Stimulated activated CD4-positive, alpha-beta T cell treated with anti-CD3 and anti-CD28 coated beads, Interleukin-1b, Interleukin-23, amount 100 ng/mL, for 24 hours (primary cell): ENCODE measurements at regions not wholly inside any gene's neighbourhood (a gene's known extent, or its start where the extent isn't known, plus 50 kb on each side); places are given as distances from the start of the nearest gene placed in this dataset.
"Not testable (repeated sequence)": the region's sequence is repeated elsewhere in the genome, so short reads cannot be mapped to it uniquely, and the experiment has no call there.

Experiments
- DNase-seq, 4 experiments: peaks; one replicate each; pipeline ENCODE4 v3.0.0-alpha.2; 2020; ENCODE audit warnings: low read depth in 4 of 4, low spot score in 1 of 4

- not testable (repeated sequence) for DNase-seq
Measured at GRCh38 chr2:128679680-128680079, 361.0 kb upstream of the HS6ST1 start.

- no peak for DNase-seq
Measured at GRCh38 chr2:128681507-128681906, 362.8 kb upstream of the HS6ST1 start.

DNA sequence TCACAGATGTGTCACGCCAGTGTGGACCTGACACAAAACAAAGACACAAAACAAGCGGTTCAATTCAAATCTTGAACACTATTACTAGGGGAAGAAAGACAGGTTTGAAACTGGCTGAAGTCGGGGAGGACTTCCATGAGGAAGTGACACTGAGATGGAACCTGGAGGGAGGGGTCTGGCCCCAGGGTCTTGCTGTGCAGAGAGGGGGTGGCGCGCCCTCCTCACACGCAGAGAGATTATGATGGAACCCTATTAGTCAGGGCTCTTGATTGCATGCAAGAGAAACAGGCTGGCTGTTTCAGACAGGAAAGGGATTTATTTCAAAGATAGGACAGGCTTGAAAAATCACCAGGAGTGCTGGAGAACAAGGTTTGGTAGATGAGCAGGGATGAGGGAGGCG lies 363.6 kb upstream of the HS6ST1 start:
- DNase-seq = no peak

DNA sequence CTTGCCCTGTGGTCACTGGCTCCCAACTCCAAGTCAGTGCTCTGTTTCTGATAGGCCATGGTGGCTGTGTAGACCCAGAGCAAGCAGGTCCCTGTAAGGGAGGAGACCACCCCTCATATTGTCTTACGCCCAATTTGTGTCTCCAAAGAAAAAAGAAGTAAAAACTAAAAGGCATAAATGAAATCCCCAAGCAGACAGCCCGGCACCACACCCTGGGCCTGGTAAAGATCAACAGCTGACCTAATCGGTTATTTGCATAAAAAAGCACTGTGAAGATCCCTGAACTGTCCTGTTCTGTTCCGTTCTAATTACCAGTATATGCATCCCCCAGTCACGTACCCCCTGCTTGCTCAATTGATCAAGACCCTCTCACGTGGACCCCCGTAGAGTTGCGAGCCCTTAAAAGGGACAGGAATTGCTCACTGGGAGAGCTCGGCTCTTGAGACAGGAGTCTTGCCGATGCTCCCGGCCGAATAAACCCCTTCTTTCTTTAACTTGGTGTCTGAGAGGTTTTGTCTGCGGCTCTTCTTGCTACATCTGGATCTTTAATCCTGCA lies 364.1 kb upstream of the HS6ST1 start:
- DNase-seq = no peak

DNA sequence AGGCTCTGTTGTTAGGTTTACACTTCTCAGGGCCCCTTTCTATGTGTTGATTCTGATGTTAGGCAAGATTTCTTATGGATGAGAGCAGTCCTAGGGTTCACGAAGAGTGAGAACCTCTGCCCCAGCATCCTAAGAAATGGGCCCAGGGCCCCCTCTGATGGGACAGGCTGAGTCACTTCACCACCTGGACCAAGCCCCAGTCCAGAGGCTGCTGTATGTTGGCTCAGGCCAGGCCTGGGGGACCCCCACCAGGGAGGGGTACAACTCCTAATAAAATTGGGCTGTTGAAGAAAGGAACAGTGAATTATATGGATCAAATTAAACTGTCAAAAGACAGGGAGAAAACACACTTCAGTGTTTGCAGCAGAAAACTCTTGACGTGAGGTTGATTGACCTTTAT lies 365.9 kb upstream of the HS6ST1 start:
- no peak for DNase-seq

GRCh38 chr2:128685841-128686496 lies 367.3 kb upstream of the HS6ST1 start:
- DNase-seq = no peak

GRCh38 chr2:128686497-128686859 lies 367.8 kb upstream of the HS6ST1 start:
- DNase-seq = no peak

- DNase-seq = no peak
Measured at GRCh38 chr2:128686881-128687555, 368.4 kb upstream of the HS6ST1 start.

DNA sequence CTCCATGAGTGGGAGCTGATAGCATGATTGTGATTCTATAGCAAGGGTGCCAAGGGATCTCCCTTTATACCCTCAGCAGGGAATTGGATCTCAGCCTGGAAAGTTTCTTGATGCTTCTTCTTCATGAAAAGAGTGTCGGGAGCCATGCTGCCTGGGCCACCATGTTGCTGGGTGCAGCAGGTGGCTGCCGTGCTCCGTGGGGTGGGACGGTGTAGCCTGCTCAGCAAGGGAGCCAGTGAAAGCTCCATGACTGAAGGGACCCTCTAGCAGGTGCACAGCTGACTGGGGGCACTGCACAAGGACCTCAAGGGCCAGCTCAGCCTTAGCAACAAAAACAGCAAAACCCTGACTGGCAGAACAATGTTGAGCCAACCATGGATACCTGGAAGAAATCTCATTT lies 368.9 kb upstream of the HS6ST1 start:
- DNase-seq = no peak

DNA sequence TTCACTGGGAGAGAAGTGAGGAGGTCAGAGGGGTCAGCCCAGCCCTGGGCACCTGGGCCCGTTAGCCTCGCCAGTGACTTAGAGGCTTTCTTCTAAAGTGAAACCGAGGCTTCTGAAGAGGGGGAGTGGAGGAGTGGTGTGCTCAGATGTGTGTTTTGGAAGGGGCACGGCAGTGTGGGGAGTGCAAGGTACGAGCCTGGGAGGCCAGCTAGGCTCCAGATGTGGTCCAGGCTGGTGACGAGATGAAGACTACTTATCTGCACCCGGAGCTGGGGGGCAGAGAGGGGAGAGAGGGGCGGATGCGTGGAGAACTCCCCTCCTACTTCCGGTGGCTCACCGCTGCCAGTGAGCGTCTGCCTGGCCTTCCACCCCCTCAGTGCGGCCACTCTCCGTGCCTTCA lies 371.3 kb upstream of the HS6ST1 start:
- DNase-seq = no peak

GRCh38 chr2:128690431-128690830 lies 371.8 kb upstream of the HS6ST1 start:
- DNase-seq = no peak

- no peak for DNase-seq
Measured at GRCh38 chr2:128690869-128691268, 372.2 kb upstream of the HS6ST1 start.

- no peak for DNase-seq
Measured at GRCh38 chr2:128691526-128691925, 372.9 kb upstream of the HS6ST1 start.

DNA sequence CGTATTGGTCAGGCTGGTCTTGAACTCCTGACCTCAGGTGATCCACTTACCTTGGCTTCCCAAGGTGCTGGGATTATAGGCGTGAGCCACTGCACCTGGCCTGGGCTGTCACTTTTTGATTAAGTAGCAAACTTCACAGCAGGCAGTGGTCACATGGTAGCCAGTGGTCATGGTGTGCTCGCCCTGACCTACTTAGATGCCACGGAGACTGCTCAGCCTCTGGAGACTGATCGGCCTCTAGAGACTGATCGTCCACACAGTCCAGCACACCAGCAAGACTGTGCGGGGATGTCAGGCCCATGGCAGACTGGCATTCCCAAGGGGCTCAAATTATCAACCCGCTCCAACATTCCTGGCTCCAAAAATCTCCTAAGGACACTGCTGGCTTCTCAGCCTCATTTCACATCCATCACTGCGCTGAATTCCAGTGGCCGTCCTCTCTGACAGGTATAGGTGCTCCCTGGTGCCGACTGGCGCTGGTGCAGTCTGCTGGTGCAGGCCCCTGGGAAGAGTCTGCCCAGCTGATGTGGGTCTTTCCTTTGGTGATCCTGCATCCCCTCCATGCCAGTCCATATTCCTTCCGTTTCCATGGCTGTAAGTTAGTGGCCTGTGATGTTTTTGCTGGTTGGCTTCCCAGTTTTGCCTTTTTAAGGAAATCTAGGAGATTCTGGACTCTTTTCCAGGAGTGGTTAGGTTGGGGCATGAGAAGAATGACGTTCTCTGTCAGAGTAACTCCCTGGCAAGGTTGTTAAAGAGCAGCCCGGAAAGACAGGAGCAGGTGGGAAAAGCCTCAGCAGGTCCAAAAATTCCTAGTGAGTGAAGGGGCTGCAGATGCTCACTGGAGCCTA lies 374.5 kb upstream of the HS6ST1 start:
- DNase-seq = no peak

- DNase-seq = no peak
Measured at GRCh38 chr2:128693743-128694029, 375.0 kb upstream of the HS6ST1 start.

DNA sequence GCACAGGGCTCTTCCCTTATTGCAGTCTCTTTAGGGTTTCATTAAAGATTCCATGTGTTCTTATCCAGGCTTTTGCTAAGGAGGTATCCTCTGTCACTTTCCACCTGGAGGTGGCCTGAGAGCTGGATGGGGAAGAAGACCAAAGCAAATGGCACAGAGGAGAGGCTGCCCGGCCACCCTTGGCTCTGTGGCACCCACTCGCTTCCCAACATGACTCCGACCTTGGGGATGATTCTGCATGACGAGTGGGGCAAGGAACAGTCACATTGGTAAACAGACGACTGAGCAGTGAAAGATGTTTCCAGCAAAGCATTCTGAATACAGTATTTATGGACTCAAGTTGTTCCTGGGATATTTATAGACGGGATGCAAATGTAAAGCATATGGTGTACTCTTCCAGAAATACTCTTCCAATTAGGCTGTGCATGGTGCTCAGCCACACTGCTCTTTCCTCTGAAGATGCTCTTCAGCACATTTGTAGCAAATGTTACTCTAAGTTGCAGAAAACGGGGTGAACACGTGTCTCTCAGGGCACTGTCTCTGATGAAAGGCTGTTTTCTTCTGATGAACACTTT lies 377.1 kb upstream of the HS6ST1 start:
- no peak for DNase-seq

DNA sequence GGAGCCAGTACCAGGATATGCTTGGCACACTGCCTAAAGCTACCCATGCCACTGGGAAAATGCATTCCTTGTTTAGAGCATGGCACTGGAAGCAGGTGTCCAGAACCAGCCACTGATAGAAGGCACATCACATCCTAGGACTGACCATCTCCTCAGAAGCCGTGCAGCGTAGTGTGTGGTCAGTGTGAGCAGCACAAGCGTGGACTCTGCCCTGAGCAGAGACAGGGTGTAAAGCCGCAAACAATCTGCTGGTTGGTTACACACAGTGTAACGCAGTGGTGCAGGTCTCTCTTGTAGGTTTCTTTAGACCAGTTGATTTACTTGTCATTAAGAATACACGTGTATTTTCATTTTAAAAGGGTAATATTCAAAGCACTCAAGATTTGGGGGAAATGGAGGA lies 377.8 kb upstream of the HS6ST1 start:
- no peak for DNase-seq

DNA sequence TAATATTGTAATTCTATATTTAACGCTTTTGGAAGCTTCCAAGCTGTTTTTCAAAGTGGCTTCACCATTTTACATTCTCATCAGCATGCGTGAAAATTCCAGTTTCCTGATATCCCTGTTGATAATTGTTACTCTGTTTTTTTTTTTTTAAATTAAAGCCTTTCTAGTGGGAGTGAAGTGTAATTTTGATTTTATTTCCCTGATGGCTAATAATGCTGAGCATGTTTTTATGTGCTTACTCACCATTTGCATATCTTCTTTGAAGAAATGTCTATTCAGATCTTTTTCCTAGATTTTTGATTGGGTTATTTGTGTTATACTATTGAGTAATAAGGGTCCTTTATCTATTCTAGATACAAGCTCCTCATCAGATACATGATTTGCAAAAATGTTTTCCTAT lies 382.8 kb upstream of the HS6ST1 start:
- no peak for DNase-seq

DNA sequence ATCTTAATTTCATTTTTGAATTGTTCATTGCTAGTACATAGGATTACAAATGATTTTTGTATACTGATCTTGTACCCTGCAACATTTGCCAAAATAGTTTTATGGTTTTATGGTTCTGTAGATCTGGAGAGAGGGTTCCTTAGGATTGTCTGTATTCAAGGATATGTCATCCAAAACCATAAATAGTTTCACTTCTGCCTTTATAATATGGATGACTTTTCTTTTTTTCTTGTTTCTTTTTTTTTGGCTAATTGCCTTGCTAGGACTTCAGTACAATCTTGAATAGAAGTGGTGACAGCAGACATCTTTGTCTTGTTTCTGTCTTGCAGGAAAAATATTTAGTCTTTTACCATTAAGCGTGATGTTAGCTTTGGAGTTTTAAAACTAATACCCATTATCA lies 383.9 kb upstream of the HS6ST1 start:
- no peak for DNase-seq

GRCh38 chr2:128708106-128708816 lies 389.6 kb upstream of the HS6ST1 start:
- DNase-seq = no peak

DNA sequence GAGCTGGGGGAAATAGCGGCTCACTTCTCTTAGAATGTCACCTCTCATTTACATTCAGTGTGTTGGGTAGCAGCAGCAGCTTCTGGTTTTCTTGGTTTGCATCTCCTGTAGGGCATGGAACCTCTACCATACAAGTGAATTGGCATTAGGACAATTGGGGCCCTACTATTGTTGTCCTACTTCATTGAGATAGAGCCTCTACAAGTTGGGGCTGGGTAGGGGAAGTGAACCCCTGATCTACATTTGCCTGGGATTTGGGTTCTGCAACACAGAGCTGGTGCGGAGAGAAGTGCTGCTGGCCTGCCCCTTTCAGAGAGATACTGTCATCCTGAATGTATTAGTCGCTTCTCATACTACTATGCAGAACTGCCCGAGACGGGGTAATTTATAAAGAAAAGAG lies 391.6 kb upstream of the HS6ST1 start:
- no peak for DNase-seq
